ENCODE measurements at regions not wholly inside any gene's neighbourhood (a gene's known extent, or its start where the extent isn't known, plus 50 kb on each side); places are given as distances from the start of the nearest gene placed in this dataset.

DNA sequence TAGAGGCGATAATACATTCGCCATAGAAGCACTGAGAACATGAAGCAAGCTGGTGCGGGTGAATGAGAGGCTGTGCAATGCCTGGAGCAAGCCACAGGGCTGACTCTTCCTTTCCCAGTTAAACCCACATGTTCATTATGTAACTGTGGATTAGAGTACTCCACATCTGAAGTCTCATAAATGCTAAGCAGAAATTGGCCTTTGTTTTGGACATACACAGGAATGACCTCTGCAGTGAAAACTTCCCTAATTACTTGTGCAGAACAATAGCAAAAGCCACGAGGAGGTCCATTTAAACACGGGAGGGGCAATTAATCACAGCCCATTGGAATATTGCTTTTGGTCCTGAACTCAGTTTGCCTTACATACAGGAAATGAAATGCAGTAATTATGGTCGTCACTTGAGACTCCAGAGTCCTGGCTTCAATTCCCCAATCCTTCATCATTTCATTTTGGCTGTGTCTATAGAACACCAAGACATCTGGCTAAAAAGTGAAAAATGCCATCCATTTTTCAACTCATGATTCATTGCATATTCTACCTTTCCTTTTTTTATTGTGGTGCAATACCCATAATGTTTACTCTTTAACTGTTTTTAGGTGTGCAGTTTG, 78.7 kb upstream of the CXCL12 start:
- TF ChIP-seq CTCF (IDR thresholded peaks at IDR 0.05): no peak
- ATAC-seq (ENCODE audit: low read depth) (no peak), DNase-seq (no peak)
- no peaks in the 10 kb centered on the region for H3K4me1 Mint-ChIP-seq
- no peaks in the 10 kb centered on the region for H3K36me3 Mint-ChIP-seq (ENCODE audit: low read depth)
- ChIA-PET CTCF (no interaction called here), POLR2A (no interaction called here)
- H3K4me3 Mint-ChIP-seq: no peak overlapping the region
- no peaks in the 10 kb centered on the region for H3K9me3 Mint-ChIP-seq
- intact Hi-C loops (cut with micrococcal nuclease): no loop called here
- H3K27me3 Mint-ChIP-seq: peaks cover 5% of the 10 kb centered on the region
- no peak overlapping the region for H3K27ac Mint-ChIP-seq

DNA sequence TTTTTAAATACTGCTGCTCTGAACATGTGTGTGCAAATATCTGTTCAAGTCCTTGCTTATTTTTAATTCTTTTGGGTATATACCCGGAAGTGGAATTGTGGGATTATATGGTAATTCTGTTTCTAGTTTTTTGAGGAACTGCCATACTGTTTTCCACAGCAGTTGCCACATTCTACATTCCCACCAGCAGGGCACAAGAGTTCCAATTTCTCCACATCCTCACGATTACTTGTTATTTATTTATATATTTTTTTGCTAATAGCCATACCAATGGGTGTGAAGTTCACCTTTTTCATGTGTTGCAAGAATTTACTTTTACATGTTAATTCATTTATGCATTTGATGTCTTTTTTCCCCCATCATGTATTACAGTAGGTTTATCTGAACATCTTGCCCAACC, 79.6 kb upstream of the CXCL12 start:
- H3K36me3 Mint-ChIP-seq (ENCODE audit: low read depth): no peaks in the 10 kb centered on the region
- H3K9me3 Mint-ChIP-seq: no peaks in the 10 kb centered on the region
- intact Hi-C loops (cut with micrococcal nuclease): no loop called here
- no peak overlapping the region for H3K4me3 Mint-ChIP-seq
- H3K27me3 Mint-ChIP-seq: peaks cover 6% of the 10 kb centered on the region
- H3K4me1 Mint-ChIP-seq: no peaks in the 10 kb centered on the region
- DNase-seq (no peak), ATAC-seq (ENCODE audit: low read depth) (no peak)
- CTCF ChIA-PET: no interaction called here
- H3K27ac Mint-ChIP-seq: no peak overlapping the region
- no peak for TF ChIP-seq CTCF (IDR thresholded peaks at IDR 0.05)
- POLR2A ChIA-PET: no interaction called here

- no peak overlapping the region for H3K4me3 Mint-ChIP-seq
- ATAC-seq (ENCODE audit: low read depth): no peak
- DNase-seq: no peak
- ChIA-PET CTCF (no interaction called here), POLR2A (no interaction called here)
- no peak for TF ChIP-seq CTCF (IDR thresholded peaks at IDR 0.05)
- no peaks in the 10 kb centered on the region for H3K36me3 Mint-ChIP-seq (ENCODE audit: low read depth)
- H3K4me1 Mint-ChIP-seq: no peaks in the 10 kb centered on the region
- no peak overlapping the region for H3K27ac Mint-ChIP-seq
- H3K9me3 Mint-ChIP-seq: no peaks in the 10 kb centered on the region
- intact Hi-C loops (cut with micrococcal nuclease): no loop called here
- peaks cover 8% of the 10 kb centered on the region for H3K27me3 Mint-ChIP-seq
These were observed 80.7 kb upstream of the CXCL12 start for GRCh38 chr10:44465401-44466115.

- H3K4me3 Mint-ChIP-seq: no peak overlapping the region
These were observed 81.3 kb upstream of the CXCL12 start for GRCh38 chr10:44466236-44466635.

GRCh38 chr10:44467090-44467489, 82.2 kb upstream of the CXCL12 start:
- no peaks in the 10 kb centered on the region for H3K36me3 Mint-ChIP-seq (ENCODE audit: low read depth)
- no peaks in the 10 kb centered on the region for H3K9me3 Mint-ChIP-seq
- intact Hi-C loops (cut with micrococcal nuclease): no loop called here
- no peak overlapping the region for H3K4me3 Mint-ChIP-seq
- POLR2A ChIA-PET: no interaction called here
- peaks cover 8% of the 10 kb centered on the region for H3K27me3 Mint-ChIP-seq
- DNase-seq: no peak
- no peak for ATAC-seq (ENCODE audit: low read depth)
- no peak overlapping the region for H3K27ac Mint-ChIP-seq
- H3K4me1 Mint-ChIP-seq: no peaks in the 10 kb centered on the region
- CTCF ChIA-PET: no interaction called here
- TF ChIP-seq CTCF (IDR thresholded peaks at IDR 0.05): no peak

More at GRCh38 chr10:44466236-44466635, 81.3 kb upstream of the CXCL12 start:
- Mint-ChIP-seq H3K27me3 (peaks cover 8% of the 10 kb centered on the region), H3K9me3 (no peaks in the 10 kb centered on the region), H3K27ac (no peak overlapping the region), H3K4me1 (no peaks in the 10 kb centered on the region), H3K36me3 (ENCODE audit: low read depth) (no peaks in the 10 kb centered on the region)
- POLR2A ChIA-PET: no interaction called here
- ATAC-seq (ENCODE audit: low read depth) (no peak), DNase-seq (no peak)
- intact Hi-C loops (cut with micrococcal nuclease): no loop called here
- CTCF ChIA-PET: no interaction called here
- no peak for TF ChIP-seq CTCF (IDR thresholded peaks at IDR 0.05)

Measured in activated B cell treated with CpG ODN at 0.5 μM for 24 hours (primary cell).